Activated T-cell treated with anti-CD3 and anti-CD28 coated beads, Interleukin-2, amount 50 U/mL, for 1 hour (primary cell): ENCODE measurements at regions not wholly inside any gene's neighbourhood (a gene's known extent, or its start where the extent isn't known, plus 50 kb on each side); places are given as distances from the start of the nearest gene placed in this dataset.

Source experiments
- DNase-seq: peaks from one replicate; pipeline ENCODE4 v3.0.0-alpha.2; 2020

GRCh38 chr9:93827545-93828330 is 127.4 kb downstream of the BARX1 start:
- peak; percentile 35 for DNase-seq

- DNase-seq: peak; percentile 16
These were observed 128.1 kb downstream of the BARX1 start for GRCh38 chr9:93826905-93827544.

DNA sequence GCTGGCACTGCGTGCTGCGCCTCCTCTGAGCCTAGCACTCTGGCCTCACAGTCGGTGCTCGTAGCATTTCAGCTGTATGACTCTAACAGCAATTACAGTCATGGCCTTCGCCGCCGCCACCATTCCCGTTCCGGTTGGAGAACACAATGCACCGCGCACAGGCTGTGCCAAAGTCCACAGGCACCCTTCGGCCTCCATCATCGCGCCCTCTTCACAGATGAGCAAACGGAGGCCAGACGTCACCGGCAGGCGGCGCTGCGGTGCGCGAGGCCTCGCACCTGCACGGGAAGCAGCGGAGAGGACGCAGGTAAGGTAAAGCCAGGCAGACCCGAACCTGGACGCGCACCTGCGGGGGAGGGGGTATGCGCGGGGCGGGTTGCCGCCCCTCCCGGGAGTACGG is 128.9 kb downstream of the BARX1 start:
- peak; percentile 59 for DNase-seq

GRCh38 chr9:93825348-93826115 is 129.6 kb downstream of the BARX1 start:
- no peak for DNase-seq

GRCh38 chr9:93824386-93825294 is 130.5 kb downstream of the BARX1 start:
- DNase-seq: no peak

DNA sequence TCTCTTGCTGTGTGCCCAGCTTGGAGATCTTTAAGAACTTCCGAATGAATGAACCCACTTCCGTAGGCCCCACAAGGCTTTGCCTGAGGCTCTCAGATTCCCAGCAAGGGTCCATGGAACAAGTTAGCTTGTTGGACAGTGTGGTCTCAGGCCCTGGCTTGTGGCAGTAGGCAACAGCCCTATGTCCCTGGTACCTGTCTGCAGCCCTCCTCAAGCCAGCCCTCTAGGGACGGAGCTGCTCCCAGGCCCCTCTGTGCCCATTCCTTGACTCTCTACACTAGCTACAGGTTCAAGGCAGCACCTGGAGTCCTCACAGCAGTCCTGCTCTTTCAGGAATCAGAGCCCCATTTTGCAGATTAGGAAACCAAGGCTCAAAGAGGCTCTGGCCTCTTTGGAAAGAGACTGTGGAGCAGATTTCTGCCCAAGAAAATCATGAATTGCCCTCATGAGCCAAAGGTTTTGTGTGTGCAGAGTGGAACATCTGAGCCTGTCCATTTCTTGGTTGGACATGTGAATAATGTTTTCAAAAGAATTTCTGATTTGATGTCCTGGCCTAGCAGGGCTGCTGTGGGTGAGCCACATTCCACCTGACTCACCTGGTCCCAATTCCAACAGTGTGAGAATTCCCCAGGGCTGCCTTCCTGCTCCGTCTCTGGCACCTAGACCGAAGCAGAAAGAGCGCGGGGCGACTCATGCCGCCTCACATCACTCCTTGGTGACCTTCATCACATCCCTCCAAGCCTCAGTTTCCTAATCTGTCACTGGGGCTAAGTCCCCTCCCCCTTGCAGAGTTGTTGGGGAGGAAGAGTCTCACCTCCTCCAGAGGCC is 131.7 kb downstream of the BARX1 start:
- DNase-seq: no peak

- DNase-seq: no peak
These were observed 132.9 kb downstream of the BARX1 start for GRCh38 chr9:93822229-93822628.

- no peak for DNase-seq
These were observed 133.8 kb downstream of the BARX1 start for GRCh38 chr9:93821307-93821703.

GRCh38 chr9:93820667-93821306 is 134.4 kb downstream of the BARX1 start:
- DNase-seq: no peak

- no peak for DNase-seq
These were observed 135.2 kb downstream of the BARX1 start for GRCh38 chr9:93819905-93820304.

GRCh38 chr9:93818827-93819472 is 136.2 kb downstream of the BARX1 start:
- DNase-seq: no peak

- DNase-seq: no peak
These were observed 136.9 kb downstream of the BARX1 start for GRCh38 chr9:93818237-93818636.

GRCh38 chr9:93815677-93816076 is 139.5 kb downstream of the BARX1 start:
- no peak for DNase-seq

- no peak for DNase-seq
These were observed 140.0 kb downstream of the BARX1 start for GRCh38 chr9:93815135-93815534.

DNA sequence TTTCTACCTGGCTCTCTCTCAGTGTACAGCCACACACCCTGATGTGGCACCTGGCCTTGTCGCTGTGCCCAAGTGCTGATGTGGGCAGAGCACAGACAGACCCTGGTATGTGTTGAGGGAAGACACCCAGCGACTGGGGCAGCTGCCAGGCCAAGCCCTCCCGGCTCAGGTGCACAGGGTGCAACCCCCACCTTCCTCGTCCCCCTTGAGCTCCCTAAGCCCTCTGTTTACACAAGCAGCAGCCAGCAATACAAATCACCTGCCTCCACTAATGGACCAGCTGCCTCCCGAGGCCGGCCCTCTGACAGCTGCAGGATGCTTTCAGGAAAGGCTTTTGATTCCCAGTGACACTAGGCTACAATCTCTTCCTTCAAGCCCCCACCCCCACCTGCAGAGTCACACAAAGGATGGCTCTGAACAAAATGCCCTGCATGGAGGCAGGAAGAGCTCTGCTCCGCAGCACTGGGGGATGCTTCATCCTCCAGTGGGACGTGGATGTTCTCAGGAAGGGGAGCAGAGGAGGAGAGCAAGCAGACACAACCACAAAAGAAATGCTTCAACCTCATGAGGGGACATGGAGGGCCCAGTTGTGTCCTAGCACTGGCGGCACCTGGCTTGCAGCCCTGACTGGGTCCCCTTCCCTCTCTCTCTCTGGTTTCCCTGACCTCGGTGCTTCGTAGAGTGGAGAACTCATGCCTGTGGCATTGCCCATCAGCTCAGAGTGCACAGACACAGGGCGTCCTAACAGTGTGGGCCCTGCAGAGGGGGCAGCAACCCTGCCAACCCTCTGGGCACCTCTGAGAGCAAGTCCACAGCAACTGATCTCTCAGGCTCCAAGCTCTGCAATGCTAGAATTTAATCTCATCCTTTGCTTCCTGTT is 140.8 kb downstream of the BARX1 start:
- DNase-seq: peak; percentile 2

- peak; percentile 6 for DNase-seq
These were observed 141.7 kb downstream of the BARX1 start for GRCh38 chr9:93813221-93814076.

DNA sequence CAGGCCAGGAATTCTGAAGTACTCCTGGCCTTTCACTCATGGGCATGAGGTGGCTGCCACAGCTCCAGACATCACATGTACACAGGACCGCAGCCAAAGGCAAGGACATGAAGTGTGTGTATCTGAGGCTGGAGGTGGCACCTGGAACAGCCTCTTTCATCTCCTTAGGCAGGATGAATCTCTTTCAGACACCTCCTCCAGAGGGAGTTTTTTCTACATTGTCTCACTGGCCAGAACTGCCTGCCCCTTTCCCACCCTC is 142.8 kb downstream of the BARX1 start:
- no peak for DNase-seq

- DNase-seq: no peak
These were observed 144.9 kb downstream of the BARX1 start for GRCh38 chr9:93810028-93810971.
